HCT116 (cell line): ENCODE measurements at regions not wholly inside any gene's neighbourhood (a gene's known extent, or its start where the extent isn't known, plus 50 kb on each side); places are given as distances from the start of the nearest gene placed in this dataset.
"Not testable (repeated sequence)": the region's sequence is repeated elsewhere in the genome, so short reads cannot be mapped to it uniquely, and the experiment has no call there.

ENCODE experiments used
- ZFX ChIP-seq: fragments of 450-650 bp; IDR thresholded peaks from 2 replicates; pipeline ENCODE4 v1.6.1; 2017
- TF ChIP-seq, protein P1 (sequence below), 3 experiments: fragments of 200-600 bp in 1 of 3; sonication (generic) in 1 of 3; IDR thresholded peaks in 2 of 3; conservative IDR thresholded peaks in 1 of 3; 2 replicates each; pipeline ENCODE4 v1.5.1; 2012 to 2017; ENCODE audit warnings: low read depth in 2 of 3, low read length in 2 of 3, antibody characterized with exemption in 1 of 3, borderline replicate concordance in 1 of 3, control low read depth in 1 of 3, mild to moderate bottlenecking in 1 of 3, mixed read lengths in 1 of 3, mixed run types in 1 of 3, moderate library complexity in 1 of 3; ENCODE audit not compliant: insufficient read depth in 1 of 3

DNA sequence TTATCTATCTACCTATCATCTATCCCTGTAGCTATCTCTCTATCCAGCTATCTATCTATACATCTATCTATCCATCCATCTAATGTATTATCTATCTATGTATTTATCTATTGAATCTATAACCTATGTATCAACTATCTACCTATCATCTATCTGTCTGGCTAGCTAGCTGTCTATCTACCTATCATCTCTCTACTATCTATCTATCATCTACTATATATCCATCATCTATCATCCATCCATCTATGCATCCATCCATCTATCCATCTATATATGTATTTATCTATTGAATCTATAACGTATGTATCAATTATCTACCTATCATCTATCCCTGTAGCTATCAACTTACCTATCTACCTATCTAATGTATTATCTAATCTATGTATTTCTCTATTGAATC is 152.1 kb upstream of the TPTE start:
- not testable (repeated sequence) for TF ChIP-seq ZFX
- TF ChIP-seq, protein P1, sequence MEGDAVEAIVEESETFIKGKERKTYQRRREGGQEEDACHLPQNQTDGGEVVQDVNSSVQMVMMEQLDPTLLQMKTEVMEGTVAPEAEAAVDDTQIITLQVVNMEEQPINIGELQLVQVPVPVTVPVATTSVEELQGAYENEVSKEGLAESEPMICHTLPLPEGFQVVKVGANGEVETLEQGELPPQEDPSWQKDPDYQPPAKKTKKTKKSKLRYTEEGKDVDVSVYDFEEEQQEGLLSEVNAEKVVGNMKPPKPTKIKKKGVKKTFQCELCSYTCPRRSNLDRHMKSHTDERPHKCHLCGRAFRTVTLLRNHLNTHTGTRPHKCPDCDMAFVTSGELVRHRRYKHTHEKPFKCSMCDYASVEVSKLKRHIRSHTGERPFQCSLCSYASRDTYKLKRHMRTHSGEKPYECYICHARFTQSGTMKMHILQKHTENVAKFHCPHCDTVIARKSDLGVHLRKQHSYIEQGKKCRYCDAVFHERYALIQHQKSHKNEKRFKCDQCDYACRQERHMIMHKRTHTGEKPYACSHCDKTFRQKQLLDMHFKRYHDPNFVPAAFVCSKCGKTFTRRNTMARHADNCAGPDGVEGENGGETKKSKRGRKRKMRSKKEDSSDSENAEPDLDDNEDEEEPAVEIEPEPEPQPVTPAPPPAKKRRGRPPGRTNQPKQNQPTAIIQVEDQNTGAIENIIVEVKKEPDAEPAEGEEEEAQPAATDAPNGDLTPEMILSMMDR (IDR thresholded peaks at IDR 0.05 in 2 of 3, conservative IDR thresholded peaks at IDR 0.05 in 1 of 3; ENCODE audit: borderline replicate concordance in 1 of 3, insufficient read depth in 1 of 3, low read depth in 2 of 3, low read length in 2 of 3): not testable (repeated sequence)
